CMK (cell line): ENCODE measurements at regions not wholly inside any gene's neighbourhood (a gene's known extent, or its start where the extent isn't known, plus 50 kb on each side); places are given as distances from the start of the nearest gene placed in this dataset.

Experiments
- DNase-seq: peaks from one replicate; pipeline ENCODE4 v3.0.0-alpha.2; 2010; ENCODE audit warnings: low read depth

DNA sequence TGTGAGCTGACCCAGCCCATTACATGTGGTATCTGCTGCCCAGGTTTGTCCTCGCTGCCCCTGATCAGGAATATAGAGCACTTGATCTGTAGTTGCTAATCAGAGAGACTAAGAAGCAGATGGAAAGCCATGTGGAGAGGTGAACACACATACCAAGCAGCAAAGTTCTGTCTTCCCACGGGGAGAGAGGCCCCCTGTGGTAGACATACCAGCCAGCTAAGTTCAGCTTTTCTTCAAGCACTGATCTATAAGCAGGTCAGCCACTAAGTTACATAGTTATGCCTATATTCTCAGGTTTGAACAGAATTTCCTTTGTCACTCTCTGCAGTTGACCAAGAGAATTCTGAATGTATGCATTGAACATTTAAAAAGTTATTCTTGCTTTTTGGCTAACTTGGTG lies 76.4 kb downstream of the DDX3Y start:
- no peak for DNase-seq

DNA sequence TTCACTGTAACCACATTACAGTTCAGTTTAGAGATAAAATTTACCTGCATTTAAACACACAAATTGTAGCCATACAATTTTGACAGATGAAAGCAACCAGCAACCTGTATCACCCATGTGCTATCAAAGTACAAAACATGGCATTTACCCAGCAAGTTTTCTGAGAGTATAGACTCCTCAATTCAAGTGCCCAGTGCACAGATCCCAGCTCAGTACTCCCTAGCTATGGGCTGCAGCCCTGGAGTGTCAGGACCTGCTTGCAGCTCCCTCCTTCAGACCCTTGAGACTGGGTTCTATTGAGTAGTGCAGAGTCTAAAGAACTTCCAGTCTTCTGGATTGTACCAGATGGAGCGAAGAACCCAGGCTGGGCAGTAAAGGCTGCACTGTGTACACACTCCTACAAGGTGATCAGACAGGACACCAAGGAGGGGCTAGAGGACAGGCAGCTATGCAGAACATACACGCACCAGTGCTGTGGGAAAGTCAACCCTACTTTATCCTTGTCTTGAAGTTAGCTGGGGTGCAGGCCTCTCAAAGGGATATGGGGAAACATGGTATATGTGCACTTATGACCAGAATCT lies 77.7 kb downstream of the DDX3Y start:
- no peak for DNase-seq

DNA sequence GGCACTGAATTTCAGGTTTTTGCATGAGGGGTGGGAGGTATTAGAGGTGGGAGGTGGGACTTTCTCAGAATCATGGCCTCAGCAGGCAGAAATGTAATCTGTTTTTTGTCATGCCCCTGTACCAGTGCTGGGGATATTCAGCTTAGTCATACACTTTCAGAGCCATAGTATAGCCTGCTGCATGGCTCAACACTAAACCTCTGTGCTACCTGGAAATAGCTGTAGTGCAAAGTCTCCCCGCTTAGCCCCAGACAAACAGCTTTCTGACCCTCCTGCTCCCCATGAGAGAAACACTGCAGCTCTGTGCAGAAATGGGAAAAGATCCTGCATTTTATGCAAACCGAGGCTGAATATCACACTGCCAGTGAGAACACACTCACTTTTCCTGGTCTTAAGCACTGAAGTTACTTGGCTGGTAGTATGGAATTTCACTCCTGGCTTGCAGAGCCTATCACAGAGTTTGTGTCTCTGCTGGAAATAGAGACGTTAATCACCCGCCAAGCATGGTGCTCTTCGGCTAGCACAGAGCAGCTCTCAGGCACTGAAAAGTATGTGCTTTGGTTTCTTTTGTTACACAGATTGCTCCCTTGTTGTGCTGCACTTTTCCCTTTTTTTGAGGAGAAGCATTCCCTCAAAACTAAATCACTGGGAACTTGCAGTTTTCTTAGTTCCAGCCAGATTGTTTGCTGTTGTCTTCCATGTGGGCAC lies 80.1 kb downstream of the DDX3Y start:
- DNase-seq, result no peak

DNA sequence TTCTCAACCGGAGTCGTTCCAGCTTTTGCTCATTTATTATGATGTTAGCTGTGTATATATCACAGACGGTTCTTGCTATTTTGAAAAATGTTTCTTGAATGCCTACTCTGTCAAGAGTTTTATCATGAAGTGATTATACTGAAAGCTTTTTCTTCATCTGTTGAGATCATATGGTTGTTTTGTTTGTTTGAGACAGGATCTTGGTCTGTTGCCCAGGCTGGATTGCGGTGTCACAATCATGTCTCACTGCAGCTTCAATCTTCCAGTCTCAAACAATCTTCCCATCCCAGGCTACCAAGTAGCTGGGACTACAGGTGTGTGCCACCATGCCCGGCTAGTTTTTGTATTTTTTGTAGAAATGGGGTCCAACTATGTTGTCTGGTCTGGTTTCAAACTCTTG lies 112.8 kb downstream of the DDX3Y start:
- DNase-seq, result no peak

- DNase-seq, result no peak
Measured at GRCh38 chrY:13019486-13019885, 114.8 kb downstream of the DDX3Y start.

DNA sequence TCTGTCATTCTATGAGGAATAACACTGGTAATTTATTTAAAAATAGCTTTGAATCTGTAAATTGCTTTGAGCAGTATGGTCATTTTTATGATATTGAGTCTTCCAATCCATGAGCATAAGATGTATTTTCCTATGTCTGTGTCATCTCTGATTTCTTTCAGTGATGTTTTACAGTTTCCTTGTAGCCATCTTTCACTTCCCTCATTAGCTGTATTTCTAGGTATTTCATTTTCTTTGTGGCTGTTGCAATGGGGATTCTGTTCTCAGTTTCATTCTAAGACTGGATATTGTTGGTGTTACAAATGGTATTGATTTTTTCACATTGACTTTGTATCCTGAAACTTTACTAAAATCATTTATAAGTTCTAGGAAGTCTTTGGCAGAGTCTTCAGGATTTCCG lies 116.2 kb downstream of the DDX3Y start:
- DNase-seq, result no peak

DNA sequence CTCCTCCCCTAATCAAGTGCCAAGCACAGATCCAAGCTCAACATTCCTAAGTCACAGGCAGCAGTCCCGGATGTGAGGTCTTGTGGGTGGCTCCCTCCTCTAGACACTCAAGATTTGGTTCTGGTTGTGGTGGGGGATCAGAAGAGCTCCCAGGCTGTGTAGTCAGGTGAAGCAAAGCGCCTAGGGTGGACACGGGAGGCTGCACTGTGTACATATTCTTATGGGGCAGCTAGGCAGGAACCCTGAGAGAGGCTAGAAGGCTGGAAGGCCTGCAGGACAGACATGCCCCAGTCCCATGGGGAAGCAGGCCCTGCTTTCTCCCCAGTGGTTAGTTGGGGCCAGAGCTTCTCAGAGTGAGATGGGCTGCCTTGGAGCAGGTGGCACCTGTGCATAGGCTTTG lies 118.9 kb downstream of the DDX3Y start:
- no peak for DNase-seq

GRCh38 chrY:13024447-13024846 lies 119.8 kb downstream of the DDX3Y start:
- DNase-seq, result no peak

- no peak for DNase-seq
Measured at GRCh38 chrY:13026906-13027305, 122.2 kb downstream of the DDX3Y start.

- no peak for DNase-seq
Measured at GRCh38 chrY:13040232-13040631, 135.6 kb downstream of the DDX3Y start.

DNA sequence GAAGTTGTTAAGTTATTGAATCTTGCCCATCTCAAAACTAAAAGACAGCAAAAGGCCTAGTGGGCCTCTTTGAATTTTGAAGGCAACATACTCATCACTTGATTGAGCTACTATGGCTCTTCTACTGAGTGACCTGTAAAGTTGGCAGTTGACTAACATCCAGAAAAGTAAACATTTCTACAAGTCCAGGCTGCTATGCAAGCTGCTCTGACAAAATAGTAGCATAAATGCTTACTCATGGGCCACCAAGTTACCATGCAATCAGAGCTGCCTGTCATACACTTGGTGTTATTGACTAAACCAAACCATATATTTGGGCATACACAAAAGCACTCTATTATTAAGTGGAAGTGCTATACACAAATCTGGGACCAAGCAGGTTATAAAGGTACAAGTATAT lies 148.8 kb downstream of the DDX3Y start:
- DNase-seq, result no peak

GRCh38 chrY:13066372-13066771 lies 161.7 kb downstream of the DDX3Y start:
- no peak for DNase-seq

DNA sequence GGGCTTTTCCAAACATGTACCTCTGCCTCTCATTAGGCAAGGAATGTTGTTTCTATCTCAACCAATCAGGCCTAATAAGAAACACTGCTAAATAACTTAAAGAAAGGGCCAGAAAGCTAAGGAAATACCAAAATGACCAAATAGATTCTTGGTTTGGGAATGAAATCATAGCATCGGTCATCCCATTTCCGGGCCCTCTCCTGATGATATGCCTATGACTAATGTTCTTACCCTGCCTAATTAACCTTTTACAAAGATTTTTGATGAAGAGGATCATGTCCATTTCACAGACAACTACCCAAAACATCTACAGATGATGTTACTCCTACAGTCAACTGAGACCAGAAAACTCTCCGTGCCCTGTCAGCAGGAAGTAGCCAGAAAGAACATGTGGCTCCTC lies 164.0 kb downstream of the DDX3Y start:
- DNase-seq, result no peak

- DNase-seq, result peak; percentile 8
Measured at GRCh38 chrY:13069111-13069510, 164.4 kb downstream of the DDX3Y start.

GRCh38 chrY:13082748-13083147 lies 178.1 kb downstream of the DDX3Y start:
- no peak for DNase-seq

GRCh38 chrY:13091575-13091974 lies 186.9 kb downstream of the DDX3Y start:
- DNase-seq, result no peak

DNA sequence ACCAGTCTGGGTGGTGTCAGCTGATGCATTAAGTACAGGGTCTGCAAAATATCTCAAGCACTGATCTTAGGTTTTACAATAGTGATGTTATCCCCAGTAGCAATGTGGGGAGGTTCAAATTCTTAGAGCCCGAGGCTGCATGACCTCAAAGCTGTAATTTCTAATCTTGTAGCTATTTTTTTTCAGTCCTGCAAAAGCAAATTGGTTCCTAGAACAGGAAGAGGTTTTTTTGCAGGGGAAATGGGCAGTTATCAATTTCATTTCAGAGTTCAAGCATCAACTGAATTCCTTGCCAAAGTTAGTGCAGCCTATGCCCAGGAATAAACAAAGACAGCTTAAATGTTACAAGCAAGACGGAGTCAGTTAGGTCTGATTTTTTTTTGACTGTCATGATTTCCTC lies 188.3 kb downstream of the DDX3Y start:
- no peak for DNase-seq

DNA sequence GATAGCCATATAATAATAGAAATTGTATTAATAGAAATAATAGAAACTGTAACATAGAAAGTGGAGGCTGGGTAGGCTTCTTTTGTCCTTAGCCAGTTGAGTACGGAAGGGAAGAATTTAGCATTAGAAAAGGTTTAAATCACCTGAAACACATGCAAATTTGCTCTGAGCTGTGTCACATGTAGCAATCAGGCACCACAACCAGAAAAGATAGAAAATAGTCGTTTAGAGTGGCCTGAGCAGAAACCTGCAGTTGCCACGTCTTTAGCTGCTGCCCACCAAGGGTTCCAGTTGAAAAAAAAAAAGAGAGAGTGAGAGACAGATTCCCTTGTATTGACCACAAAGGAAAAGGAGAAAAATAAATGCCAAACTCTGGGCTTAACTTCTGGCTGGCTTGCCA lies 188.8 kb downstream of the DDX3Y start:
- no peak for DNase-seq

DNA sequence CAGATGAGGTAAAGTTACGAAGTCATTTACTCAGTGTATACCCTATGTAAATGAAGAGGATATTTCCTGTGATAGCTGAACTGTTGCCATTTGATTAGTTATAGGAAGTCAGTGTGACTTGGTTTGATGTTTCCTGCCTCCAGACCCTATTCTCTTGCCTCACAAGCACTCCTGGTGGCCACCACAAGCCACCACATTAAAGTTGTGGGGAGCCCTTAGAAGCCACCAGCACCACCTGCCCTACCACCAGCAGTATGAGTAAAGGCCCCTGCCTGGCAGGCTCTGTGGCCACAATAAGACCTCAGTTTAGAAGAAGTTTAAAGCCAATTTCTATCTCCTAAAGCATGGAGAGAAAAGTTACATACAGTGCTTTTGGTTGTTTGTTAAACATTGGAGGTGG lies 189.7 kb downstream of the DDX3Y start:
- DNase-seq, result peak; percentile 9

GRCh38 chrY:13094904-13095600 lies 190.4 kb downstream of the DDX3Y start:
- no peak for DNase-seq

GRCh38 chrY:13126881-13127456 lies 222.3 kb downstream of the DDX3Y start:
- DNase-seq, result peak; percentile 43

GRCh38 chrY:13127476-13127875 lies 222.8 kb downstream of the DDX3Y start:
- no peak for DNase-seq

- DNase-seq, result no peak
Measured at GRCh38 chrY:13149148-13149547, 244.5 kb downstream of the DDX3Y start.
